Prostate gland (tissue), 2 donors: ENCODE measurements at regions not wholly inside any gene's neighbourhood (a gene's known extent, or its start where the extent isn't known, plus 50 kb on each side); places are given as distances from the start of the nearest gene placed in this dataset.

Source experiments
- DNase-seq: peaks from one replicate; pipeline ENCODE4 v3.0.0-alpha.2; 2019; ENCODE audit warnings: low spot score
- H3K27ac ChIP-seq, 2 donors: fragments of 200-600 bp; sonication (generic); 2 replicates each; pipeline ENCODE4 v1.5.1; 2017 to 2019
- H3K27me3 ChIP-seq: fragments of 200-600 bp; sonication (generic); replicated peaks from 2 replicates; pipeline ENCODE4 v1.5.1; 2019; ENCODE audit not compliant: insufficient read depth
- H3K36me3 ChIP-seq, 2 donors: fragments of 200-600 bp; sonication (generic); 1 replicate in 1 of 2; 2 replicates in 1 of 2; pipeline versions ENCODE4 v1.5.1 to v1.8.1; 2017 to 2019
- H3K4me1 ChIP-seq: fragments of 200-600 bp; sonication (generic); replicated peaks from 2 replicates; pipeline ENCODE4 v1.5.1; 2019
- H3K4me3 ChIP-seq, 2 donors: fragments of 200-600 bp; sonication (generic); 2 replicates each; pipeline ENCODE4 v1.5.1; 2017 to 2019
- H3K9me3 ChIP-seq: fragments of 200-600 bp; sonication (generic); 2 replicates; pipeline ENCODE4 v1.5.1; 2017
- POLR2A ChIP-seq: fragments of 450-650 bp; IDR thresholded peaks from one replicate; pipeline ENCODE4 v1.6.1; 2016; ENCODE audit warnings: antibody characterized with exemption, mild to moderate bottlenecking
- POLR2AphosphoS5 ChIP-seq: sonication (generic); formaldehyde crosslinking; IDR thresholded peaks from one replicate; pipeline ENCODE4 v1.6.1; 2017; ENCODE audit warnings: antibody characterized with exemption
- WGBS: methylation state at CpG from one replicate; pipeline ENCODE4 v1.1.5; 2018; 5-methylcytosine and 5-hydroxymethylcytosine counted together
- intact Hi-C: fragments of 100-400 bp; cut with DNase I; formaldehyde crosslinking; loops from one replicate; pipeline ENCODE4 v1.14.2; 2022
- TF ChIP-seq, protein P1 (sequence below), 4 experiments: fragments of 200-600 bp in 2 of 4; fragments of 450-650 bp in 2 of 4; sonication (generic) in 2 of 4; IDR thresholded peaks; 1 replicate in 3 of 4; 2 replicates in 1 of 4; pipeline ENCODE4 v1.5.1; 2016 to 2019; ENCODE audit warnings: antibody characterized with exemption in 4 of 4, mild to moderate bottlenecking in 2 of 4, moderate library complexity in 2 of 4

DNA sequence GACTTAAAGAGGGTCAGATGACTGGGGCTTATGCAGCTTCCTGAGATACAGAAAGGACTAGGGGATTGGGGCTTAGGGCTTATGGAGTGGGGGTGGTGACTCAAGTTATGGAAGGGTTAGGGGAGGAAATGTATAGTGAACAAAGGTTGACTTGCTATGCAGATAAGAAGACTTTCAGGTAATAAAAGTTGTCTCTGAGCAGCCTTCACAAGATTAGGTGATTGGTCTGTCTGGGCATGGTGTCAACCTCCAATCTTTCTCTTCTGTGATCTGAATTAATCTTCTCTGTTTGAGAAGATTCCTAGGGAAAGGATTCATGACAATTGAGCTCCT, 436.5 kb downstream of the SIPA1L2 start:
- H3K9me3 ChIP-seq: no peaks in the 10 kb centered on the region
- no peak for TF ChIP-seq POLR2A
- TF ChIP-seq, protein P1, sequence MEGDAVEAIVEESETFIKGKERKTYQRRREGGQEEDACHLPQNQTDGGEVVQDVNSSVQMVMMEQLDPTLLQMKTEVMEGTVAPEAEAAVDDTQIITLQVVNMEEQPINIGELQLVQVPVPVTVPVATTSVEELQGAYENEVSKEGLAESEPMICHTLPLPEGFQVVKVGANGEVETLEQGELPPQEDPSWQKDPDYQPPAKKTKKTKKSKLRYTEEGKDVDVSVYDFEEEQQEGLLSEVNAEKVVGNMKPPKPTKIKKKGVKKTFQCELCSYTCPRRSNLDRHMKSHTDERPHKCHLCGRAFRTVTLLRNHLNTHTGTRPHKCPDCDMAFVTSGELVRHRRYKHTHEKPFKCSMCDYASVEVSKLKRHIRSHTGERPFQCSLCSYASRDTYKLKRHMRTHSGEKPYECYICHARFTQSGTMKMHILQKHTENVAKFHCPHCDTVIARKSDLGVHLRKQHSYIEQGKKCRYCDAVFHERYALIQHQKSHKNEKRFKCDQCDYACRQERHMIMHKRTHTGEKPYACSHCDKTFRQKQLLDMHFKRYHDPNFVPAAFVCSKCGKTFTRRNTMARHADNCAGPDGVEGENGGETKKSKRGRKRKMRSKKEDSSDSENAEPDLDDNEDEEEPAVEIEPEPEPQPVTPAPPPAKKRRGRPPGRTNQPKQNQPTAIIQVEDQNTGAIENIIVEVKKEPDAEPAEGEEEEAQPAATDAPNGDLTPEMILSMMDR (IDR thresholded peaks at IDR 0.05): no peak
- no peak for TF ChIP-seq POLR2AphosphoS5
- no peak overlapping the region for H3K27ac ChIP-seq
- H3K36me3 ChIP-seq: no peaks in the 10 kb centered on the region
- no peaks in the 10 kb centered on the region for H3K27me3 ChIP-seq
- no peak overlapping the region for H3K4me3 ChIP-seq
- intact Hi-C loops: no loop called here
- DNase-seq: no peak
- no peaks in the 10 kb centered on the region for H3K4me1 ChIP-seq

DNA sequence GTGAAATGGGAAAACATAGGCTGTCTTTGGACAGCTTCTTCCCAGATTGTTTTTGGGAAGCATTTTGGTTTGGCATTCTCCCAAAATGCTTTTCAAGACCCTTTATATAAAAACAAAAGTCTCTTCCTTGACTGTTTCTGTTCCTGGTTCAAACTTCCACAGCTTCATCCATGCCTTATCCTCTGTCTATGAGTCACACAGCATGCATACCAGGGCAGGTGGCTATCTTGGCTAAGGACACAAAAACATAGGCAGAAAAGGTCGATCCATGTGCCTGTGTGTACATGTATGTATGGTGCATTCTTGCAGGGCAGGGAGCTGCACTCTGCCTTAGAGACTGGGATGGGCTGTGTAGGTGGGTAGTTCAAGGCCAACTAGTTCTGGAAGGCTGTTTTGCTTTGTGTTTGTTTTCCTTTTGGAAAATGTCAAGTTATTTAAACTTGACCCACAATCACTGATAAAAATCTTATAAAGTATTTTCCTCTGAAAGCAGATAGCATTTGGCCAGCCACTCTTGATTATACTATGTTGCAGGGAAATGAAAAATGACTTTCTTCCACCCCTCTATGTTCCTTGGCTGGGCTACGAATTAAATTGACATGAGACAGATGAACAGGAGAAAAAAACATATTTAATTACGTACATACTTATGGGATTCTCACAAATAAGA, 437.0 kb downstream of the SIPA1L2 start:
- Histone ChIP-seq H3K9me3 (no peaks in the 10 kb centered on the region), H3K27me3 (no peaks in the 10 kb centered on the region), H3K4me3 (no peak overlapping the region), H3K4me1 (no peaks in the 10 kb centered on the region), H3K27ac (no peak overlapping the region), H3K36me3 (no peaks in the 10 kb centered on the region)
- no peak for DNase-seq
- intact Hi-C loops: no loop called here
- TF ChIP-seq POLR2A: no peak
- no peak for TF ChIP-seq POLR2AphosphoS5
- TF ChIP-seq, protein P1 (IDR thresholded peaks at IDR 0.05): no peak
- WGBS: 51% methylated on average over 3 of the region's 3 CpGs

DNA sequence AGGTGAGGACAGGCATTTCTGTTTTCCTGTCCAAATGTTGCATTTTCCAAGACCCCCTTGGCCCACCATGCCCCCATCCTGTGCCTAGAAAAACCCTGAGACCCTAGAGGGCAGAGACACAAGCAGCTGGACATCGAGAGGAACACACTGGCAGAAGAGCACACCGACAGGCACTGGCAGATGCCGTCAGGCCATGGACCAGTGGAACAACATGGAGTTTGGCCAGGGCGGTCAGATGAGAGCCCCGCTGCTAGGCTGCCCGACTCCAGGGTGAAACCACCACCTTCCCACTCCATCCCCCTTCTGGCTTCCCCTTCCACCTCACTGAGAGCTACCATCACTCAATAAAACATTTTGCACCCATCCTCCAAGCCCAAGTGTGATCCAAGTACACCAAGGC, 438.4 kb downstream of the SIPA1L2 start:
- intact Hi-C loops: no loop called here
- 97% methylated on average over 6 of the region's 6 CpGs for WGBS
- Histone ChIP-seq H3K27ac (no peak overlapping the region), H3K4me3 (no peak overlapping the region), H3K27me3 (no peaks in the 10 kb centered on the region), H3K9me3 (no peaks in the 10 kb centered on the region), H3K36me3 (no peaks in the 10 kb centered on the region), H3K4me1 (no peaks in the 10 kb centered on the region)
- no peak for DNase-seq
- no peak for TF ChIP-seq POLR2A
- TF ChIP-seq, protein P1 (IDR thresholded peaks at IDR 0.05): no peak
- no peak for TF ChIP-seq POLR2AphosphoS5

DNA sequence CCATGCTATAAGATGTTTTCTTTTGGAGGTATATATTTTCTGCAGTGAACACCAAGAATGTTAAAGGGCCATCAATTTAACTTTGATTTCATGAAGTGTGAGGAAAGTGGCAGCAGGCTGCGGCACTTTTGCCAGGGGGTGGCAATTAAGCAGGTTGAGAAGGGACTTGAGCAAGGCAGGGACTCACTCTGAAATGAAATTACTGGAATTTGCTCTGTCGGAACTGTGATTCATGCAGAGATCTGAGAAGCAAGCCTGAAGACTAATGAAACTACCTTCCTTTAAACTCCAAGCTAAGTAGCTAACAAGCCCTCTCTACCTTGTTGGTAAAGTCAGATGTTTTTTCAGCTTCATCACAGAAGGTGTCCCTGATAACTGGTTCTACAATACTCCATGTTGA, 441.6 kb downstream of the SIPA1L2 start:
- no peak overlapping the region for H3K27ac ChIP-seq
- H3K27me3 ChIP-seq: no peaks in the 10 kb centered on the region
- no peak overlapping the region for H3K4me3 ChIP-seq
- no peaks in the 10 kb centered on the region for H3K9me3 ChIP-seq
- no peak for DNase-seq
- H3K4me1 ChIP-seq: no peaks in the 10 kb centered on the region
- no peaks in the 10 kb centered on the region for H3K36me3 ChIP-seq
- intact Hi-C loops: no loop called here
- WGBS: 96% methylated on average over 2 of the region's 2 CpGs
- TF ChIP-seq, protein P1 (IDR thresholded peaks at IDR 0.05): no peak
- TF ChIP-seq POLR2A: no peak
- no peak for TF ChIP-seq POLR2AphosphoS5

DNA sequence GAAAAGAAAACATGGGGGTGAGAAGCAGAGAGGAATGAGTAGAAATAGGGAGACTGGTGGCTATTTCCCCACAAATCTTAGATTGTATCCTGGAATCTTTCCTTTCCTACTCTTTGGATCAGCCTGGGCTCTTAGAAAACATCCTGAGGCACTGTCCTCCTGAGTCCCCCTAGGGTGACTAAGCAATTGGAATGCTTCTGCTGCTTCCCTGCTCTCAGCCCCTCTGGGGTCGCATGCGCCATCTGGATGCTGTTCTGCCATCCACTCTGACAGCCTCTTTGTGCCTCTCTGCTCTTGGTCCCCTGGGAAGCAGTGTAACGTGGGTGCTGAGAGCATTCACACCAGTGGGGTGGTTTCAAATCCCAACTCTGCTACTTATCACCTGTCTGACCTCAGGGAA, 443.0 kb downstream of the SIPA1L2 start:
- DNase-seq: no peak
- TF ChIP-seq POLR2A: no peak
- no peak for TF ChIP-seq POLR2AphosphoS5
- TF ChIP-seq, protein P1 (IDR thresholded peaks at IDR 0.05): no peak
- Histone ChIP-seq H3K36me3 (no peaks in the 10 kb centered on the region), H3K4me1 (no peaks in the 10 kb centered on the region), H3K27me3 (no peaks in the 10 kb centered on the region), H3K27ac (no peak overlapping the region), H3K9me3 (no peaks in the 10 kb centered on the region), H3K4me3 (no peak overlapping the region)
- WGBS: 95% methylated on average over 3 of the region's 3 CpGs
- intact Hi-C loops: no loop called here
